Activated naive CD8-positive, alpha-beta T cell treated with anti-CD3 and anti-CD28 coated beads, Interleukin-2, amount 50 U/mL, for 16 hours (primary cell): ENCODE measurements at regions not wholly inside any gene's neighbourhood (a gene's known extent, or its start where the extent isn't known, plus 50 kb on each side); places are given as distances from the start of the nearest gene placed in this dataset.
"Not testable (repeated sequence)": the region's sequence is repeated elsewhere in the genome, so short reads cannot be mapped to it uniquely, and the experiment has no call there.

ENCODE experiments used
- DNase-seq: peaks from one replicate; pipeline ENCODE4 v3.0.0-alpha.2; 2020; ENCODE audit warnings: low read depth, low spot score

DNA sequence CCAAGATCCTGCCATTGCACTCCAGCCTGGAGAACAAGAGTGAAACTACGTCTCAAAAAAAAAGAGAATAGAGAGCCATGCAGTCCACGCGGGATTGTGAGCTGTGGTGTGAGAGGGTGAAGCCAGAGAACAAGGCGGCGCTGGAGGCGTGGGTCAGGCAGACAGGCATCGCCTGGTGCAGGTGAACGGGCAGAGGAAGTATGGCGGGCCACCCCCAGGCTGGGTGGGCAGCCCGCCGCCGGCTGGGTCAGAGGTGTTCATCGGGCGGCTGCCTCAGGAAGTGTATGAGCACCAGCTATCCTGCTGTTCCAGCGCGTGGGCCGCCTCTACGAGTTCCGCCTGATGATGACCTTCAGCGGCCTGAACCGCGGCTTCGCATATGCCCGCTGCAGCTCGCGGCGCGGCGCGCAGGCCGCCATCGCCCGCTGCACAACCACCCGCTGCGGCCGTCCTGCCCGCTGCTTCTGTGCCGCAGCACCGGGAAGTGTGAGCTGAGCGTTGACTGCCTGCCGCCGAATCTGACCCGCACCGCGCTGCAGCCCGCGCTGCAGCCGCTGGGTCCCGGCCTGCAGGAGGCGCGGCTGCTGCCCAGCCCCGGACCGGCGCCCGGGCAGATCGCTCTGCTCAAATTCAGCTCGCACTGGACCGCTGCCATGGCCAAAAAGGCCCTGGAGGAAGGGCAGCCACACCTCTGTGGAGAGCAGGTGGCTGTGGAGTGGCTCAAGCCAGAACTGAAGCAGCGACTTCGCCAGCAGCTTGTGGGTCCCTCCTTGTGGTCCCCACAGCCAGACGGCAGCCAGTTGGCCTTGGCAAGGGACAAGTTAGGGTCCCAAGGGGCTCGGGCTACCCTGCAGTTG is 95.5 kb upstream of the PLEKHM1 start:
- not testable (repeated sequence) for DNase-seq

GRCh38 chr17:45586651-45586934 is 96.1 kb upstream of the PLEKHM1 start:
- not testable (repeated sequence) for DNase-seq

DNA sequence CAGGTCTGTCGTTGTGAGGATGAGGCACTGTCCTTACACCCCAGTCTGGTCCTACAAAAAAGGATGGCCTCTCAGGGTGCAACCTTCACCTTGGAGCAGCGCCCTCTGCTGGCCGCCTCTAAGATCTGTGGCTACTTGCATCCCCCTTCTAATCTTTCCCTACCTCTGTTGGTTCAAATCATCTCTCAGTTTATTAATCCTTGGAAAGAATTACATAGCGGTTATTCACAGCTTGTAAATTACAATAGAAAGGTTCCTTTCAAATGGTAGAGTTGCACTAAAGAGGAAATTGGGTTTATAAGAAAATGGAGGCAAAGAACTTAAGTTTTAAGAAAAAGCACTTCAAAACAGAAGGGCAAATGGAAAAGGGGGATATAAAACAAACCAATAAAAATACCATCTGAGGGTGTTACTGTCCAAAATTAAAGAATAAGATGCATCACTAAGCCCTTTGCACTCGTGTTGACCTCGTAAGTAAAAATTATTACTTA is 102.0 kb upstream of the PLEKHM1 start:
- peak; percentile 43 for DNase-seq

- DNase-seq = not testable (repeated sequence)
These were observed 105.8 kb upstream of the PLEKHM1 start for GRCh38 chr17:45596347-45596746.

DNA sequence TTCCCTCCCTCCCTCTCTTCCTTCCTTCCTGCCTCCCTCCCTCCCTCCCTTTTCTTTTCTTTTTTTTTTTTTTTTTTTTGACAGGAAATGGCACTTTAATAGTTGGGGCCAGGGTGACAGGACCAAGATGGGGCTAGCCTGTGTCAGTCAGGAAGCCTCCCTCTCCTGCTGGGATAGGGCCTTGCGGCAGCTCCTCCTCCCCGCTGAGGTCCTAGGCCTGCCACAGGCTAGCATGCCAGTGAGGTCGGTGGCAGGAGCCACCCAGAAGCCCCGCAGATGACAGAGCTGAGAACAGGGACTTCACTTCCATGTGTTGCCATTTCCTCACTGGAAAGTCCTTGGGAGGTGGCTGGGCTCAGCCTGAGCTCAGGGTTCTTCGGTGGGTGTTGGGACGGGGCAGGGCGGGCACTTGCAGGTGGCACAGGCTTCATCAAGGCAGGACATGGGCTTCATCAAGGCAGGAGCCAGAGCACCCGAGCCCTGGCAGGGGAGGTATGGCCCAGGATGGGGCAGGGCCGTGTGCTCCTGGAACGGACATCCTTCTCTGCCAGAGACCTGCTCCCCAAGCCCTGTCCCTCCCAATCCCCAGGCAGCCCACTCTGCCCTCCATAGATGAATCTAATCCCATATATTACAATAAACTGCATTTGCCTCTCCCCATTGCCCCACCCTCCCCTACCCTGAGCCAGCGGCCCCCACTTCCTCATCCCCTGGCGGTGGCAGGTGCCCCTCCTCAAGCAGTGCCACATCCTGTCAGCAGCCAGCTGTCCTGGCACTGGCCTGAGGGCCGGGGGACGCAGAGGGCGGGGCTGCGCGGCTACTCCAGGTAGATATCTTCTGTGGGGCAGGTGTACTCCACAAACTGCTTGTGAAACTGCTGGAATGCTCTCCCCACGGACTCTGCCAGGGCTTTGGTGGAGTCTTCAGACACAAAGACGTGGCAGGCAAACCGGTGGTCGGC is 109.8 kb upstream of the PLEKHM1 start:
- not testable (repeated sequence) for DNase-seq

- DNase-seq = not testable (repeated sequence)
These were observed 110.5 kb upstream of the PLEKHM1 start for GRCh38 chr17:45601013-45601412.

DNA sequence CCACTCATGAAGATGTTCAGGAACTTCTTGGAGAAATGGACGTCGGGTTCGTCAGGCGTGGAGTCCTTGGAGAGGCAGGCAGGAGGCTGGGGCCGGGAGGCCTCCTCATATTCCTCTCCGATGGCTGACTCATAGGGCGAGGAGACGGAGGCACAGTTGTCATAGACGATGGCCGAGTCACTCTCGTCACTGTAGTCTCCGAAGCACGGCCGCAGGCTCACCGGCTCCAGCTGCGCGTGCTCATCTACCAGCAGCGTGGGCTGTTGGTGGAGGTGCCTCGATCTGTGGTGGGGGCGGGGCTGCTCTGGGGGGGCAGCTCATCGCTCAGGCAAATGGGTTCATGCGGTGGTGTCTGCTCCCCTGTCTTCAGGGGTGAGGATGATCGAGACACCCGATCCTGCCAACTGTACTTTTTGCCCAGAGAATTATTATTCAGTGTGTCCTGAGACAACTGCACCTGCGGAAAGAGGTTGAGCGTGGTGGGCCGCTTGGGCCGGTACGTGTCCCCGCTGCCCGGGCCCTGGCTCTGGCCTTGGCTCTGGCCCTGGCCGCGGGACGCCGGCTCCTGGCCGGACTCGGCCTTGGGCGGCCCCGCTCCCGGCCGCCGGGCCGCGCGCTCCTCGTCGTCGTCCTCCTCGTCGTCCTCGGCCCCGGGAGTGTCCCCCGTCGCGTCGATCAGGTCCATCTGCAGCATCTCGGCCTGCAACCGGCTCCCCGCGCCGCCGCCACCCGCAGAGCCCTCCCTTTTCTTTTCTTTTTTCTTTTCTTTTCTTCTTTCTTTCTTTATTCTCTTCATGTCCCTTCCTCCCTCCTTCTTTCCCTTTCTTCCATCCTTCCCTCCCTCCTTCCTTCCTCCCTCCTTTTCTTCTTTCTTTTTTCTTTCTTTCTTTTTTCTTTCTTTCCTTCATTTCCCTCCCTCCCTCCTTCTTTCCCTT is 111.4 kb upstream of the PLEKHM1 start:
- DNase-seq = not testable (repeated sequence)

DNA sequence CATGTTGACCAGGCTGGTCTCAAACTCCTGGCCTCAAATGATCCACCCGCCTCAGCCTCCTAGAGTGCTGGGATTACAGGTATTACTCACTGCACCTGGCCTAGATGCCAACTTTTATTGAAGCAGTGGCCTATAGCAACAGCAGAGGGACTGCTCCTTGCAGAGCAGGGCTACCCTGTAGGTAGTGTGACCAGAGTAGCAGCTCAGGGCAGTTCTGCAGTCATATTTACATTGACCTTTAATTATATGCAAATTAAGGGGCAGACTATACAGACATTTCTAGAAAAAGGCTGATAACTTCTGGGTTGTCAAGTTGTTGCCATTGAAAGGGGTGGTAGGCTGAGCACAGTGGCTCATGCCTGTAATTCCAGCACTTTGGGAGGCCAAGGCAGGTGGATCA is 115.2 kb upstream of the PLEKHM1 start:
- not testable (repeated sequence) for DNase-seq

GRCh38 chr17:45619984-45620405 is 129.5 kb upstream of the PLEKHM1 start:
- DNase-seq = peak; percentile 64

DNA sequence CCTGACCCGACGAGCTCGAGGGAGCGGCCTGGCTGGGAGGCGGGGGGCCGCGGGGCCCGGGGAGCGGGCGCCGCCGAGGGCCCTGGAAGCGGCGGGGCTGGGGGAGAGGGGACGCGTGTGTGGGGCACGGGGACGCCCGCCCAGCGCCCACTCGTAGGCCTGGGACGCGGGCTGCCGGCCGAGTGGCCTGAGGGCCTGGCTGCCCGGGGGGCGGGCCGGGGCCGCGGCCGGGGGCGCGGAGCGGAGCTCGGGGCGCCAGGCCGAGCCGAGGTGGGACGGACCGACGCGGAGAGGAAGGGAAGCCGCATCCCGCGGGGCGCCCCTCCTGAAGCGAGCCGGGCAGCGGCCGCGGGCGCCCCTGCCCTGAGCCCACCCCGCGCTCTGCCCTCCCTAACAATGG is 129.9 kb upstream of the PLEKHM1 start:
- DNase-seq = not testable (repeated sequence)

DNA sequence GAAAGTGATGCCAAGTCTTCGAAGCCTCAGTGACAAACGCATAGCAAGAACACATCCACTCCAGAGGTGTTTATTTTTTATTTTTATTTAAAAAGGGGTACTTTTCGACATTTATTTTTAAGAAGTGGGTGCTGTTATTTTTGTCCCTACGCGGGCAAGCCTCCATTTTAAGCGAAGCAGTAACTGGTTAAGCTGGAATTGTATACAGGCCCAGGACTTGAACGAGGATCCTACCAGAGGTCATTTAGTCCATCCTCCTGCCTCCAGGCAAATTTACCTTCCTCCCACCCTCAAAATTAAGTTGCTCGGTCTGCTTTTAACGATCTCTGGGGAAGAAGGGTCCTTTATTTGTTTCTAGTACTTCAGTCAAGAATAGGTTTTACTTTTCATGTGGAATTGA is 130.6 kb upstream of the PLEKHM1 start:
- not testable (repeated sequence) for DNase-seq

DNA sequence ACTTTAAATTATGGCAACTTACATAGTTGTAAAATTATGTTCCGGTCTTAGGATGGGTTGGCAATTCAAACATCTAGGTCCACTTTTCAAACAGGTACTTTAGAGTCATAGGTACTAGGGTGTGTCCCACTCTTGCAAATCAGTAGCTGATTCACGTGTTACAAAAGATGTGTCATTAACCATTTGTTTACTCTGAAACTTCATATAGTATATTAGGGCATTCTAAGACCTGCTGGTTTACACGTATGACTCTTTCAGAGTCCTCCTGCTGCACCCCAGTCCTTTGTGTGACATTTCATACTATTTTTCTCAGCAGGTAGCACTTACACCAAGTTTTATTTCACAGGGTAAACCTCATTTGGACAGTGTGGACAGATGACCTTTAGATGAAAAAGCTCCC is 131.8 kb upstream of the PLEKHM1 start:
- not testable (repeated sequence) for DNase-seq

DNA sequence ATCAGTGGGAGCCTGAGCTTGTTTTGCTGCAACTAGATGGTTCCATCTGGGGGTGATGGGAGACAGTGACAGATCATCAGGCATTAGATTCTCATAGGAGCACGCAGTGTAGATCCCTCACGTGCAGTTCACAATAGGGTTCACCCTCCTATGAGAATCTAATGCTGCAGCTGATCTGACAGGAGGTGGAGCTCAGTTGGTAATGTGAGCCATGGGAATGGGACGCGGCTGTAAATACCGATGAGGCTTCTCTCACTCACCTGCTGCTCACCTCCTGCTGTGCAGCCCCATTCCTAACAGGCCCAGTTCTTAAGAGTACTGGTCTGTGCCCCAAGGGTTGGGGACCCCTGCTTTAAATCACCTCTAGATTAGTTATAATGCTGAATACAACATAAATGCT is 137.5 kb upstream of the PLEKHM1 start:
- no peak for DNase-seq

GRCh38 chr17:45631941-45632340 is 141.4 kb upstream of the PLEKHM1 start:
- DNase-seq = no peak

DNA sequence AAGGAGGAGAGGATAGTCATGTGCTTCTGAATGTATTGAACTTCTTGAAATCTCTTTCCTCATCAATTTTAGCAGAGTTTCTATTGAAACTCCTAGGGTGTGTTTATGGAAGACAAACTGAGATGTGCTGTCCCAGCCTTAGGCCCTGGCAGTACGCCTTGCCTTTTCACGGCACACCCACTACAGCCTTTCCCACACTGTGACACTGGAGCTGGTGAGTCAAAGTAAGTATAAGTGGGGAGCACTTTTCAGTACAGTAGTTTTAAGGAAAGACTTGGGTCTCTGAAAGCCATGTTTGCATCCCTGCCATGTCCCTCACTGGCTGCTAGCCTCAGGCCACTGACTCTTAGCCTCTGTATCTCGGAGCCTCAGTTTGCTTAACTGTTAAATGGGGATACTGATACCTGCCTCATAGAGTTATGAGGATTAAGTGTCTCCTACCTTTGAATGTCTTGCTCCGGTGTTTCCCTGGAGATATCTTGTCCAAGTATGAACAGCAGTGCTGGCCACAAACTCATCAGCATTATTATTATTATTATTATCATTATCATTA is 144.7 kb upstream of the CRHR1 start:
- DNase-seq = no peak

- peak; percentile 47 for DNase-seq
These were observed 143.8 kb upstream of the CRHR1 start for GRCh38 chr17:45640141-45640850.

GRCh38 chr17:45641541-45641940 is 142.6 kb upstream of the CRHR1 start:
- DNase-seq = no peak

GRCh38 chr17:45643591-45643990 is 140.5 kb upstream of the CRHR1 start:
- DNase-seq = no peak

GRCh38 chr17:45644637-45645036 is 139.5 kb upstream of the CRHR1 start:
- DNase-seq = not testable (repeated sequence)

- no peak for DNase-seq
These were observed 138.8 kb upstream of the CRHR1 start for GRCh38 chr17:45645330-45645729.
